ENCODE measurements at regions not wholly inside any gene's neighbourhood (a gene's known extent, or its start where the extent isn't known, plus 50 kb on each side); places are given as distances from the start of the nearest gene placed in this dataset.
"Not testable (repeated sequence)": the region's sequence is repeated elsewhere in the genome, so short reads cannot be mapped to it uniquely, and the experiment has no call there.

DNA sequence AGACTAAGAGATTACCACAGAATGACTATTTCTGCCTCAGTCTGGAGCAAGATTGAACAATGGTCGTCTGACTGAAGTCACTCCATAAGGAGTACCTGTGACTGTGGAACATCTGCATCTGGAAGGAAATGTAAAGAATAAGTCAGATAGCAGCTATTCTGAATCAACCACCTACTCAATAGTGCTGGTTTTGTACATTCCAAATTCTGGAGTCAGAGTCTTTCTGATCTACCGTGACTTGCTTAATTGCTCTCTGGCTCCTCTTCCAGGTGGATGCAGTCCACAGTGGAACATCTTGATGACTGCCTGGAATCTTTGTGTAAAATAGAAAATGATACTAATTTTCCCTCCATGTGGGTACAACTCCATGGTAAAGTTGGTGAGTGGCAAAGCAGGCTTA lies 156.3 kb upstream of the SEMA3C start:
- H3K4me3 ChIP-seq (replicated peaks; ENCODE audit: low read depth, low read length): no peak overlapping the region
- TF ChIP-seq, protein P1, sequence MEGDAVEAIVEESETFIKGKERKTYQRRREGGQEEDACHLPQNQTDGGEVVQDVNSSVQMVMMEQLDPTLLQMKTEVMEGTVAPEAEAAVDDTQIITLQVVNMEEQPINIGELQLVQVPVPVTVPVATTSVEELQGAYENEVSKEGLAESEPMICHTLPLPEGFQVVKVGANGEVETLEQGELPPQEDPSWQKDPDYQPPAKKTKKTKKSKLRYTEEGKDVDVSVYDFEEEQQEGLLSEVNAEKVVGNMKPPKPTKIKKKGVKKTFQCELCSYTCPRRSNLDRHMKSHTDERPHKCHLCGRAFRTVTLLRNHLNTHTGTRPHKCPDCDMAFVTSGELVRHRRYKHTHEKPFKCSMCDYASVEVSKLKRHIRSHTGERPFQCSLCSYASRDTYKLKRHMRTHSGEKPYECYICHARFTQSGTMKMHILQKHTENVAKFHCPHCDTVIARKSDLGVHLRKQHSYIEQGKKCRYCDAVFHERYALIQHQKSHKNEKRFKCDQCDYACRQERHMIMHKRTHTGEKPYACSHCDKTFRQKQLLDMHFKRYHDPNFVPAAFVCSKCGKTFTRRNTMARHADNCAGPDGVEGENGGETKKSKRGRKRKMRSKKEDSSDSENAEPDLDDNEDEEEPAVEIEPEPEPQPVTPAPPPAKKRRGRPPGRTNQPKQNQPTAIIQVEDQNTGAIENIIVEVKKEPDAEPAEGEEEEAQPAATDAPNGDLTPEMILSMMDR (IDR thresholded peaks at IDR 0.05; ENCODE audit: low read depth, low read length, missing control alignments): no peak
- DNase-seq (ENCODE audit: extremely low read depth, low read depth): no peak

DNA sequence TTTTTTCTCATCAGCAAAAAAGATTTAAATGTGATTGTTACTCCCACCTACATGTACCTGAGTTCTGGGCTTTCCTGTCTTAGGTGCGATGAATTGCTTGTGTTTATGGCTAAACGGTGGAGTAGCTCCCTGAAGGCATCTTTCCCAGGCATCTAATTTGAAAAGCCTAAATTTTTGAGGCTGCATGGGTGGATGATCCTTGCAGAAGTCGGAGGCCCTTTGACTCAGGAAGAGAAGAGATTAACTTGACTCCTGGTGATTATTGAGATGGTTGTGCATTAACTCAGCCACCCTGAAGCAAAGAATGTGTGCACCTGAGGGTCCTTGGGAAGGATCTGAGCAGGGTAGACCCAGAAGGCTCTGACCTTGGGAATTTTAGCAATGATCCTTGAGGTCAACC lies 155.6 kb upstream of the SEMA3C start:
- DNase-seq (ENCODE audit: extremely low read depth, low read depth): no peak
- no peak overlapping the region for H3K4me3 ChIP-seq (replicated peaks; ENCODE audit: low read depth, low read length)

DNA sequence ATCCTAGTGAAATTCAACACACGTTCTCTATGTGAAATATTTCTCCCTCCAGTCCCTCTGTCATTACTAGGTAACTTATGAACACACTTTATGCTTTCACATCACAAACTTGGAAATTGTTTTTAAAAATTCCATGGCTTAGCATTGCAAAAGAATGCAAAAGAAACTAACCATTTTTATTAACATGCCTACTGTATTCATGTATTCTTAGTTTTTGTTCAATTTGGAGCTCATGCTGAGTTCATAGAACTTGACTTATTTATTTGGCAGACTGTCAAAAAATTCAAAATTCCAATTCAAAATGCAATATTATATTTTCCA lies 155.0 kb upstream of the SEMA3C start:
- no peak overlapping the region for H3K4me3 ChIP-seq (replicated peaks; ENCODE audit: low read depth, low read length)
- DNase-seq (ENCODE audit: extremely low read depth, low read depth): no peak
- TF ChIP-seq, protein P1 (IDR thresholded peaks at IDR 0.05; ENCODE audit: low read depth, low read length, missing control alignments): no peak

More for the DNA sequence above, 155.6 kb upstream of the SEMA3C start:
- TF ChIP-seq, protein P1 (IDR thresholded peaks at IDR 0.05; ENCODE audit: low read depth, low read length, missing control alignments): no peak

GRCh38 chr7:81070956-81071355 lies 152.1 kb upstream of the SEMA3C start:
- DNase-seq (ENCODE audit: extremely low read depth, low read depth): no peak
- TF ChIP-seq, protein P1 (IDR thresholded peaks at IDR 0.05; ENCODE audit: low read depth, low read length, missing control alignments): no peak
- no peak overlapping the region for H3K4me3 ChIP-seq (replicated peaks; ENCODE audit: low read depth, low read length)

DNA sequence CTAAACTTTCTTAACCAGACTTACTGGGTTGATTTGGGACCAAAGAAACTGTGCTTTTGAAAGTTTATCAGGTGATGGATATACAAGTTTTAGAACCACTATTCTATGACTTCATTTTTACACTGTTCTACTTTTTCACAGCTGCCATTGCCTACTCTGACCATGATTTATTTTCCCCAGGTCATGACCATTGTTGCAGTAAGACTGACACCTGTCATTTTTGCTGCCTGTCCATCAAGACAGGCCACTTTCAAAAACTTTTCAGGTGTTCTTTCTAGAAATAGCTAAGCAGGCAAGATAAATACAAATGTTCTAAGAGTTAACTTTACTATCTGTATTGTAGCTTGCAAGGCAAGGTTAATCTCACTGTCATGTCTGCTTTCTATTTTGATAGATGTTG lies 147.9 kb upstream of the SEMA3C start:
- TF ChIP-seq, protein P1 (IDR thresholded peaks at IDR 0.05; ENCODE audit: low read depth, low read length, missing control alignments): no peak
- H3K4me3 ChIP-seq (replicated peaks; ENCODE audit: low read depth, low read length): no peak overlapping the region
- no peak for DNase-seq (ENCODE audit: extremely low read depth, low read depth)

DNA sequence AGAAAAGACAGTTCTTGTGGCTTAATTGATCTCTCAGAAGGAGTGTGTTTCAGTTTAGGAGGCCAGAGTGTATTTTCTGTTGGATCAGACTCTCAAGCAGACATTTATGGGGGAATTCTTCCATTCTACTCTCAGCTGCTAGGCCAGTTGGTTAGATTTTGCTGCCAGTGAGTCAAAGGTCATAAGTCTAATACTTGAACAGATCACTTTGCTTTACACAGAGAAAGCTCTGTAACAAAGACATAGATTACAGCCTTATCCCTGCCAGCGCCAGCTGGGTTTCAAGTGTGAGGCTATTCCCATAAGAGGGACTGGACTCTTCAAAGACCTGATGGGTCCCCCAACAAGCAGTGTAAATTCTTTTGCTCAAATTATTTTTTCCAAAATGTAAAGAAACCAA lies 145.6 kb upstream of the SEMA3C start:
- TF ChIP-seq, protein P1 (IDR thresholded peaks at IDR 0.05; ENCODE audit: low read depth, low read length, missing control alignments): no peak
- no peak overlapping the region for H3K4me3 ChIP-seq (replicated peaks; ENCODE audit: low read depth, low read length)
- DNase-seq (ENCODE audit: extremely low read depth, low read depth): no peak

DNA sequence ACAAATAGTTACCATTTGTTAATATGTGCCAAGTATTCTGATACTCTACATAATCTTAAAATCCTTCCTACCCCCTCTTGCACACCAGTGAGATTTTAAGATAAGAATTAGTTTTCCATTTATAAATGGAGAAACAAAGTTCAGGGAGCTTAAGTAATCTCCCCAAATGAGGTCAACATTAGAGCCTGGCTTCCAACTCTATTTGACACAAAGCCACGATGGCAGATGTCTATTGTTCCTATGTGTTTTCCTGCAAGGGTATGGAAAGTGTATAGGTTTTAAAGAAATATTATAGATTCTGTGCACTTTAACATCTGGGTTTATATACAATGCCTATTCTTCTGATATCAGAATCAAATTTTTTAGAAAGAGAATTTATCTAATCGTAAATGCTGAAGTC lies 143.9 kb upstream of the SEMA3C start:
- H3K4me3 ChIP-seq (replicated peaks; ENCODE audit: low read depth, low read length): no peak overlapping the region
- TF ChIP-seq, protein P1 (IDR thresholded peaks at IDR 0.05; ENCODE audit: low read depth, low read length, missing control alignments): no peak
- DNase-seq (ENCODE audit: extremely low read depth, low read depth): no peak

DNA sequence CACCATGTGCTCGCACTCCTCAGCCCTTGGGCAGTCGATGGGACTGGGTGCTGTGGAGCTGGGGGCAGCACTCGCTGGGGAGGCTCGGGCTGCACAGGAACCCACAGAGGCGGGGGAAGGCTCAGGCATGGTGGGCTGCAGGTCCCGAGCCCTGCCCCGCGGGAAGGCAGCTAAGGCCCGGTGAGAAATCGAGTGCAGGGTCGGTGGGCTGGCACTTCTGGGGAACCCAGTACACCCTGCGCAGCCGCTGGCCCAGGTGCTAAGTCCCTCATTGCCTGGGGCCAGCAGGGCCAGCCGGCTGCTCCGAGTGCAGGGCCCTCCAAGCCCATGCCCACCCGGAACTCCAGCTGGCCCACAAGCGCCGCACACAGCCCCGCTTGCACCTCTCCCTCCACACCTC lies 138.6 kb upstream of the SEMA3C start:
- not testable (repeated sequence) for DNase-seq (ENCODE audit: extremely low read depth, low read depth); H3K4me3 ChIP-seq (replicated peaks; ENCODE audit: low read depth, low read length)

Measured in HFF-Myc (cell line).